ENCODE measurements at regions not wholly inside any gene's neighbourhood (a gene's known extent, or its start where the extent isn't known, plus 50 kb on each side); places are given as distances from the start of the nearest gene placed in this dataset.
"Not testable (repeated sequence)": the region's sequence is repeated elsewhere in the genome, so short reads cannot be mapped to it uniquely, and the experiment has no call there.

GRCh38 chr6:44000164-44000842, 126.9 kb downstream of the MRPL14 start:
- Histone ChIP-seq H3K27me3 (peaks cover 93% of the 10 kb centered on the region), H3K36me3 (no peaks in the 10 kb centered on the region), H3K9me3 (no peaks in the 10 kb centered on the region), H3K4me3 (ENCODE audit: low read depth in 1 of 2, low read length in 1 of 2) (no peak overlapping the region), H3K4me1 (ENCODE audit: control insufficient read depth in 1 of 2, insufficient read depth in 1 of 2, low read depth in 1 of 2, low read length in 1 of 2) (peaks cover 3 to 14% of the 10 kb centered on the region in 2 experiments), H3K27ac (no peak overlapping the region)
- no peak for TF ChIP-seq CTCF (IDR thresholded peaks at IDR 0.05)

- no peak overlapping the region for H3K27ac ChIP-seq
- H3K9me3 ChIP-seq: no peaks in the 10 kb centered on the region
- no peak for TF ChIP-seq CTCF (IDR thresholded peaks at IDR 0.05)
- H3K27me3 ChIP-seq: peaks cover 93% of the 10 kb centered on the region
- H3K36me3 ChIP-seq: no peaks in the 10 kb centered on the region
- no peak overlapping the region for H3K4me3 ChIP-seq (ENCODE audit: low read depth in 1 of 2, low read length in 1 of 2)
- H3K4me1 ChIP-seq (ENCODE audit: control insufficient read depth in 1 of 2, insufficient read depth in 1 of 2, low read depth in 1 of 2, low read length in 1 of 2): peaks cover 3 to 14% of the 10 kb centered on the region in 2 experiments
Measured at GRCh38 chr6:43999628-44000027, 127.6 kb downstream of the MRPL14 start.

GRCh38 chr6:43998592-43999243, 128.5 kb downstream of the MRPL14 start:
- not testable (repeated sequence) for H3K4me3 ChIP-seq (ENCODE audit: low read depth in 1 of 2, low read length in 1 of 2); H3K36me3 ChIP-seq; H3K27ac ChIP-seq; H3K9me3 ChIP-seq
- Histone ChIP-seq H3K4me1 (ENCODE audit: control insufficient read depth in 1 of 2, insufficient read depth in 1 of 2, low read depth in 1 of 2, low read length in 1 of 2) (peaks cover 3 to 14% of the 10 kb centered on the region in 2 experiments), H3K27me3 (peaks cover 85% of the 10 kb centered on the region)

- H3K4me3 ChIP-seq (ENCODE audit: low read depth in 1 of 2, low read length in 1 of 2); H3K27ac ChIP-seq; H3K36me3 ChIP-seq; H3K9me3 ChIP-seq: not testable (repeated sequence)
- H3K4me1 ChIP-seq (ENCODE audit: control insufficient read depth in 1 of 2, insufficient read depth in 1 of 2, low read depth in 1 of 2, low read length in 1 of 2): peaks cover 3 to 11% of the 10 kb centered on the region in 2 experiments
- peaks cover 79% of the 10 kb centered on the region for H3K27me3 ChIP-seq
Measured at GRCh38 chr6:43997990-43998585, 129.2 kb downstream of the MRPL14 start.

GRCh38 chr6:43997345-43997677, 129.9 kb downstream of the MRPL14 start:
- TF ChIP-seq CTCF (IDR thresholded peaks at IDR 0.05): no peak
- Histone ChIP-seq H3K27ac (no peak overlapping the region), H3K4me3 (ENCODE audit: low read depth in 1 of 2, low read length in 1 of 2) (no peak overlapping the region), H3K9me3 (no peaks in the 10 kb centered on the region), H3K27me3 (peaks cover 77% of the 10 kb centered on the region), H3K36me3 (no peaks in the 10 kb centered on the region), H3K4me1 (ENCODE audit: control insufficient read depth in 1 of 2, insufficient read depth in 1 of 2, low read depth in 1 of 2, low read length in 1 of 2) (peaks cover 0 to 3% of the 10 kb centered on the region in 2 experiments)

- peaks cover 74% of the 10 kb centered on the region for H3K27me3 ChIP-seq
- no peaks in the 10 kb centered on the region for H3K36me3 ChIP-seq
- H3K27ac ChIP-seq: no peak overlapping the region
- H3K4me3 ChIP-seq (ENCODE audit: low read depth in 1 of 2, low read length in 1 of 2): no peak overlapping the region
- TF ChIP-seq CTCF (IDR thresholded peaks at IDR 0.05): no peak
- no peaks in the 10 kb centered on the region for H3K4me1 ChIP-seq (ENCODE audit: control insufficient read depth in 1 of 2, insufficient read depth in 1 of 2, low read depth in 1 of 2, low read length in 1 of 2)
- no peaks in the 10 kb centered on the region for H3K9me3 ChIP-seq
Measured at GRCh38 chr6:43996618-43997344, 130.5 kb downstream of the MRPL14 start.

All from neutrophil (primary cell).